GDM1 (cell line): ENCODE measurements at regions not wholly inside any gene's neighbourhood (a gene's known extent, or its start where the extent isn't known, plus 50 kb on each side); places are given as distances from the start of the nearest gene placed in this dataset.
"Not testable (repeated sequence)": the region's sequence is repeated elsewhere in the genome, so short reads cannot be mapped to it uniquely, and the experiment has no call there.

Source experiments
- DNase-seq: peaks from one replicate; lab custom pipeline; 2025; lab: John Stamatoyannopoulos, UW

DNA sequence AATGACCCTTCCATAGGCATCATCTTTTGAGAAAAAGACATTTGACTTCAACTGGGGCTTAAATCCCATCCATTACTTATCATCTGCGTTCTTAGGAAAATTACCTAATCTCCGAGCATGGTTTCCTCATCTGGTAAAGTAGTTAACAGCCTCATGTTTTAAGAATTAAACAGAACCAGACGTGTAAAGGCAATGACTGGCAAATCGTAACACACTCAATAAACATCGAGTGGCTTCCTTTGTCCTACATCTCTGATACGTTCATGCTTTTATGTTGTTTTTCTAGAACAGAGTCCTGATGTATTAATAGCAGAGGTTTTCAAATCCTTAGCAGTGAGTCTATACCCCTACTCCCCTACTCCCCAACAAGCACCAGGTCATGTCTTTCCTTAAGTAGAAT lies 189.7 kb upstream of the RGS6 start:
- DNase-seq, result no peak

DNA sequence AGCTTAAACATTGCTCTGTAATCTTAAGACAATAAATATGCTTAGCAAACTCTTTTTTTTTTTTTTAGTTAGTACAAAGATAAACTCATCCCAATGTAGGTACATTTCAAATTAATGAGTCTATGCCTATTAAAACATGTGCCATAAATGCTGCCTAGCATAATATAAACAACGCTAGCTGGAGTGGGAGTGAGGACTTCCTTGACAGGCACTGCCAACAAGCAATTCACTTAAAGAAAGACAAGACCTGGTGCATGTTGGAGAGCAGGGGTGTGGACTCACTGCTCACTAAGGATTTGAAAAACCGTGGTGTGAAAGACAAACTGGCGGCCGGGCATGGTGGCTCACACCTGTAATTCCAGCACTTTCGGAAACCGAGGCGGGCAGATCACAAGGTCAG lies 187.2 kb upstream of the RGS6 start:
- no peak for DNase-seq

DNA sequence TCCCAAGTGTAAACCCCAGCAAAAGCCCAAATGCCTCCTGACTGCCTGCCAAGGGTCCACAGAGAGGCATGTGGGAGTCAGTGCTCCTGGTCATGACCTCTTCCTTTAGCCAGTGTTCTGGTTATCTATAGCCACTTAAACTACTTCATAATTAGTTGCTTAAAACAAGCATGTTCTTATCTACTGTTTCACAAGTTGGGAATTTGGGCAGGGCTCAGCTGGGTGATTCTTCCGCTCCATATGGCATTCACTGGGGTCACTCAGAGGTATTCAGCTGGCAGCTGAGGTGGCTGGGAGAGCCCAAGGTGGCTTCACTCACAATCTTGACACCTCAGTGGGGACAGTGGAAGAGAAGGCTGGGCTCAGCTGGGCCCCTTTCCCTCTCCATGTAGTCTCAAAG lies 184.0 kb upstream of the RGS6 start:
- DNase-seq, result no peak

DNA sequence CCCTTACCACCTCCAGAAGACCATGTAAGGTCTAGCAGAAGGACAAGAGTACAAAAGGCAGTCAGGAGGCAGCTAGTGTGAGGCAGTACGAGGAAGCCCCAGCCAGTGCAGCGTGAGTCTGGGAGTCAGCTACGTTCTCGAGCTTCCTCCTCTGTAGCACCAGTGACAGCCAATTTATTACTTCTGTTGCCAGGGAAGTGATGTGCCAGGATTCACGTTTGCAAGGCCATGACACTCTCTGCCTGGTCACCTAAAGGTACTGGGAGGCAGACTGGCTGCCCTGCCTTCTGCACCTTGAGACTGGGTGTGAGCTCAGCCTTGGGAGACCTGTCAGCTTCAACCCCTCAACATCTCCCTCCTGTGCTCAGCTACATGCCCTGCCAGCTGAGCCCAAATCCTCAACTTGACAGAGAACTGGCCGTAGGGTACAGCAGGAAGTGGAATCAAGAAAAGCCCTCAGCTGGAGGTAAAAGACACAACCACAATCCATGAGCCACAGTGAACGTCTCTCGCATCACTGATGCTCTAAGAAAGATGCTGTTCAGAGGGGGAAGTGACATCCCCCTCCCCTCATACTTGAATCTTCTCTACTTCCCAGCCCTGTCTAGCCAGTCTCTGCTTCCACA lies 182.5 kb upstream of the RGS6 start:
- peak; percentile 10 for DNase-seq

DNA sequence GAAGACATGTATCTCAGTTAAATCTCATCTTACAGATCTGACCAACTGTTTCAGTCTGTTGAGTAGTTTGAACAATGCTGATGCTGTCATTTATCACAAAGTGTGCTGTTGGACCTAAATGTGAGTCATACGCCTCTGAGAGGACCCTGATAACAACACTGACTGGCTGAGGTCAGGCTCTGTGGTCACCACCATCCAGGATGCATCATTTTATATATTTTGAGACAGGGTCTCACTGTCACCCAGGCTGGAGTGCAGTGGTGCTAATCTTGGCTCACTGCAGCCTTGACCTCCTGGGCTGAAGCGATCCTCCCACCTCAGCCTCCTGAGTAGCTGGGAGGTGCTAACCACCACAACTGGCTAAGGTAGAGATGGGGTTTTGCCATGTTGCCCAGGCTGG lies 181.0 kb upstream of the RGS6 start:
- no peak for DNase-seq

DNA sequence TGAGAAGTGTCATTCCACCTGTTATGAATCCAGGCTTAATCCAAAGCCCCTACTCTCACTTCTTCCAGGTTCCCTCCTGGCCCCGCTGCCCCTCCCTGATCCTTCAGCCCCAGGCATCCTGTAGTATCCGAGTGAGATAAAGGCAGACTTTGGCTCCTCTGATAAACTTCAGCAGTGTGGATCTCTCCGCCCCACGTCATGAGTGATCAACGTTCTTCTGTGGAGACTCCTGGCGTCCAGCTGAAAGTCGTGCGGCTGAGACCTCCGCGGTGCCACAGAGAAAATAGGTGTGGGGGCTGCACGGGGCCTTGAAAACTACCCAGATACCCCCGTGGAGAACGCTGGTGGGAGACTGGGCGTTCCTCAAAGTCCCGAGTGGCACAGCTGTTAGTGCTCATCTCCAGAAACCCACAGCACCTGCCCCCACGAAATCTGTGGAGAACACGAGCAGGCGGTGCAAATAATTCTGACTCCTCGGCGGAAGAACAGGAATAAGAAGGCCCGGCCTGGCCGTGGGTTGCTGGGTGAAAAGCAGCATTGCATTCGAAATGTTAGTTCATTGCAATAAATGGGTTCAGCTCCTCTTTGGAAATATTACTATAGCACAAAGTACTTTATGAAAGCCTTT lies 180.0 kb upstream of the RGS6 start:
- DNase-seq, result no peak

DNA sequence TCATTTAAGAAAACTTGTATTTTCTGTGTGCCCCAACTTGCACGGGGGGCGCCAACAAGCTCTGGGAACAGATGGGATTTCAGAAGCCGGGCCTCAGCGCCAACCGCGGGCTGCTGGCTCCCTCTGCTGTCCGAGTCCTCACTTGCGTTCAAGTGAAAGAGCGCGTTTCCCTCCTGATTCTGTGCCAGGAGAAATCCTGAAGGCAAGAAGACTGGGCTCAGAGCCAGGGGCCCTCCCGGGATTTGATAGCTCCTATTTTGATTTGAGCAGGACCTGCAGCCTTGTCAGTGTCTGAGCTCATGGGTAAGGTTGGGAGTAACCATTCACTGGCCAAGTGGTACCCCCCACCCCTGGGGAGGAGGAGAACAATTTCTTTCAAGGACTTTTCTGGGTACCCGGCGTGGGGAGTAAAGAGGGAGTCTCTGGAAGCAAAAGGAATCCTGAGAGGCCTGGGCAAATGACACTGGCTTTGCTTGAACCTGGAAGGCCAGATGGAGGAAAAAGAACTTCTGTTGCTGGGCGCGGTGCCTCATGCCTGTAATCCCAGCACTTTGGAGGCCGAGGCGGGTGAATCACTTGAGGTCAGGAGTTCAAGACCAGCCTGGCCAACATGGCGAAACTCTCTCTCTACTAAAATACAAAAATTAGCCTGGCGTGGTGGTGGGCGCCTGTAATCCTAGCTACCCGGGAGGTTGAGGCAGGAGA lies 179.0 kb upstream of the RGS6 start:
- peak; percentile 17 for DNase-seq

DNA sequence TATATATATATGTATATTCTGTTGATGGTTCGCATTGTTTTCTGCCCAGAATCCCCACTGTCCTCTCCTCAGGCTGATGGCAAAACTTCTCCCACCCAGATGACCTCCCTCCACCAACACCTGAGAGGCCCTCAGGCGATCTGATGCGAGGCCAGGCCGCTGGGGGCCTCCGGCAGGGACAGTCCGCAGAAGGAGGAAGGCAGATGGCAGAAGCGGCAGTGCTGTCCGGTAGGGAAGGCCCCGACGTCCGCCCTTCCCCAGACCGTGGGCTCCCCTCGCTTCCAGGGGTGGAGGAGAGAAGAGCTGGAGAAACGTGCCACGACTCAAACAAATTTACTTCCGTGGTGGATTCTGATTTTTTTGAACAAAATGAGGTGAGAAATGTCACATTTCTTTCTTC lies 178.3 kb upstream of the RGS6 start:
- no peak for DNase-seq

DNA sequence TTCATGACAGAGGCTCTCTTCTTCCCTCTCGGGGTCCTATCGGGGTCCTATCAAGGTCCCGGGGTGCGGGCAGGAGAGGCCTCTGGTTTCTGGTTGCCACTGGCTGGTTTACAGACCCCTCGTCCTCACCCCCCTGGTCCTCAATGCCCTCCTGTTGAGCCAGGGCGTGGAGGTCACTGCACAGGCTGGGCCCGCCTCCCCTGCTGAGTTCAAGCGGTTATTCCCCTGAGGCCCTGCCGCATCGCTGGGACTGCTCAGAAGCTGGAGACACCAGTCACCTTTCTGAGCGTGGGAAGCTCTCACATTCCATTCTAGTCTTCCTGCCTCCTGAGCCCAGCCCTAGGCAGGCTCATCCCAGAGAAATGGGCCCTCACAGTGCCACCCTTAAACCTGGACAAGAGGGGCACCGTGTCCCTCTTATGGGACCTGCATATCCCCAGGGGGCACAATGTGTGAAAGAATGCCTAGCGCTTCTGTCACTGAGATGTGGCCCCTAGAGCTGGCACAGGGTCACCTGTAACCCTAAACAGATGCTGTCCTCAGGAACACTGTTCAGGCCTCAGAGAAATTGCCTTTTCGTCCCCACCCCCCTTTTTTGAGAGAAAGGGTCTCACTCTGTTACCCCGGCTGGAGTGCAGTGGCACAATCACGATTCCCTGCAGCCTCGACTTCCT lies 177.7 kb upstream of the RGS6 start:
- DNase-seq, result no peak

DNA sequence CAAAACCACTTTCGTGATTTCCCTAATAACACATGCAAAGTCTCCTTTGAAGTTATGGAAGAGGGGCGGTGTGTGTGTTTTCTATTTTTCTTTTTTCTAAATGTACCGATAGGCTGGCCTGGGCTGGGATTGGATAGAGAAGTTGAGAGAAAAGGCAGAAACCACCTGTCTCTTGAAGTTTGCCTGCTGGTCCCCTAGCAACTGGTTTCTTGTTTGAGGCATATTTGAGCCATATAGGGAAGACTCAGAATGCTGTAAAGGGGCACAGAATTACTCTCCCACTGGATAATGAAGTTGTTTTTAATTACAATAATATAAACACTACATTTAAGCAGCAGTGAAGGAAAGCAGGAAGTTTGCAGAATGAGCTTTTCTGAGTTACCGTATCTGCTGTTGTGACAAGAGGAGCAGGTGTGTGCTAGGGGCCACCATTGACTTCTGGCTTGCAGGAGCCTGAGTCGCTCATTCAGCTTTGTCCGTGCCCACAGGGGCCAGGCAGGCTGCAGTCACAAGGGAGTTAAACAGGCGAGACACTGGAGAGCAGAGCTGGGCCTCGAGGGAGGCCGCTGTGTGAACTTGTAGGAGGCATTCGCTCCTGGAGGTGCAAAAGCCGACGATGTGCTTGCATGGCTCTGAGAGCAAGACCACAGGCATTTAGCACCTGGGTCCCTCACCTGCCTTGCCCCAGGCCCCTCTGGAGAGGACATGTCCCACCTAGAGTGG lies 173.8 kb upstream of the RGS6 start:
- no peak for DNase-seq

DNA sequence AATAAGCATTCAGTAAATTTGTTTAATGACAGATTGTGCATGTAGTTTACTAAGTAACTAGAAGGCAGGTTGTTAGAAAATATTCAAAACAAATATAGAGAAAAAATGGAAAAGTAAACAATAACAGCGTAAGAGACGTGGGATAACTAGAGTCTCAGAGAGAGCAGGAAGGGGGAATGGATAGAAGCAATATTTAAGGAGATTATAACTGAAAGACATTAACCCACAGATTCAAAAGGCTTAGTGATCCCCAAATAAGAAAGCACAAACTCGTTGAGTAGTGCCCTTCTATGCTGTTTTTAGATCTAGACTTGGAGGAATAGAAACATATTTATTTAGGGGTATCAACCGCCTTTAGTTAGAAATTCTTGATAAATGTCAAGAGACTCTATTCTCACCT lies 169.7 kb upstream of the RGS6 start:
- DNase-seq, result no peak

DNA sequence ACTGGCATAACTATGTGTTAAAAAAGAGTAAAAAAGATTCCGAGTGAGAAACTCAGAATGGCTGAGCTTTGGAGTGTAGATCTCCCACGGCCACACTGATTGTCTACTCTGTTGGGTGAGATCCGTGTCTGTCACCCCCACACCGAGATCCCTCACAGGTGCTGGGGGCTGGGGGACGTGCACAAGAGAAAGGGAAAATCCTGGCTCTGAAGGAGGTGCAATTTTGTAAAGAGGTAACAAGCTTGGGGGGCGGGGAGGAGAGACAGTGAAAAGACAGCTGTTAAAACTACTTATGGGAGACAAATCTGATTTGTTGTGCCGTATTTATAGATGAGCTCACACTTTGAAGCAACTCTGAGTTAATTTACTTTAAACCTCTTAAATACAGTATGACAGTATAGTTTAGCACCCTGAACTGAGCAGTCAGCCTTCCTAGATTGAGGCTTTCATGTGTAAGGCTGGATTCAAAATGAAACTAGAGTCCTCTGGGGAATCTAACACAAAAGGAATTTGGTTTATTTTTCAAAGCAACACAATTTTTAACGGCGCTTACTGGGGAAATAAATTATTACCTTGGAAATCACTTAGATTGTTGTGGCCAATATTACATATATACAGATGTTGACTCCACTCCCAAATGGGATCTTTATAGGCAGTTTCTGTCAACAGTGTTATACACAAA lies 167.4 kb upstream of the RGS6 start:
- DNase-seq, result no peak

DNA sequence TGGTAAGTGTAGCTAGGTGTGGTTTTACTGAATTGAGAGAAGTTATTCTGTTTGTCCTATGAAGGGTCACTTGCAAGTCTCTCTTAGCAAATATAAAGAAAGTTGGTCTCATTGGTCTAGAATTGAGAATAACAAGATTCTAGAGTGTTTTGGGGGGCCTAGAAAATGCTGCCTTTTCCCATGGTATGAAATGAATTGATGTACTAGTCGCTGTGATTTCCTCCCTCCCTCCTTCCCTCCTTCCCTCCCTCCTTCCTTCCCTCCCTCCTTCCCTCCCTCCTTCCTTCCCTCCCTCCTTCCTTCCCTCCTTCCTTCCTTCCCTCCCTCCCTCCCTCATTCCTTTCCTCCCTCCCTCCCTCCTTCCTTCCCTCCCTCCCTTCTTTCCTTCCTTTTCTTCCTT lies 166.7 kb upstream of the RGS6 start:
- DNase-seq, result no peak

DNA sequence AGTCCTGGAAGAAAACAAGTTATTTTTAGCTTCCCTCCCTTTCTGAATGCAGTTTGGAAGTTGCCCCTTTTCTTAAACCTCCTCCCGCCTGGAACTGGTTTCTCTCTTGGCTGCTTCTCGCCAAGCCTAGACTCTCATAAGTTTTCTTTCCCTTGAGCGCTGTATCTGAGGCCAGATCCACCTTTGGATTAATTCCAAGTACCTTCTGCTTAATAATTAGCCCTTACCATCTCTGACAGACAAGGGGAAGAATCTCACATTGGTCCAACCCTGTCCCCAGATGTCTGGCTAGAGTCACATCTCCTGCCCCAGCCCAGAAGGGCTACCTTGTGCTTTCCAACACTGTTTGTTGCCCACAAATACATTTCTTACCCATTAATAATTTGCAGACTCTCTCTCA lies 161.8 kb upstream of the RGS6 start:
- DNase-seq, result no peak

DNA sequence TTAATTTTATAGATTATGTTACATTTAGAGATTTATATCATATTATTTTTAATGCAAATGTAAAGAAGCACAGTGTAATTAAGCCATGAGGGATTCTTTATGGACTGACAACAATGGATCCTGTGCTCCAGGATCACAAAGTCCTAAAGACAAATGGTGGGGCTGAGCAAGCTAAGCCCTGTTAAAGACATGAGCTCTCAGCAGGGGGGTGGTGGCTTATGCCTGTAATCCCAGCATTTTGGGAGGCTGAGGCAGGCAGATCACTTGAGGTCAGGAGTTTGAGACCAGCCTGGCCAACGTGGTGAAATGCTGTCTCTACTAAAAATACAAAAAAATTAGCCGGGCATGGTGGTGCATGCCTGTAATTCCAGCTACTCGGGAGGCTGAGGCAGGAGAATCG lies 160.8 kb upstream of the RGS6 start:
- not testable (repeated sequence) for DNase-seq

DNA sequence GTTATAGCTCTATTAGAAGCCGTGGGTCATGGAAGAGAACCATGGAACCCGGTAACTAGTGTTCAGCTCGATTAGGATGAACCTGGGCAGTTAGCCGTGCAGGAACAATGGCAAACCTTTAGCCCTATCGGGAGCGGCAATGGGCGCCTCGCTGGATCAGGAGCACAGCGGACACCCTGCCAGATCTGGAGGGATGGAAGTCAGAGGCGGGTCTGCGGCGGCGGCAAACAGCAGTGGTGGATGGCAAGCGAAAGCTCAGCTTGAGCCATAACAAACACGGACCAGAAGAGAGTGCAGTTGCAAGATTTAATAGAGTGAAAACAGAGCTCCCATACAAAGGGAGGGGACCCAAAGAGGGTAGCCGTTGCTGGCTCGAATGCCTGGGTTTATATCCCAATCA lies 160.2 kb upstream of the RGS6 start:
- DNase-seq, result not testable (repeated sequence)

DNA sequence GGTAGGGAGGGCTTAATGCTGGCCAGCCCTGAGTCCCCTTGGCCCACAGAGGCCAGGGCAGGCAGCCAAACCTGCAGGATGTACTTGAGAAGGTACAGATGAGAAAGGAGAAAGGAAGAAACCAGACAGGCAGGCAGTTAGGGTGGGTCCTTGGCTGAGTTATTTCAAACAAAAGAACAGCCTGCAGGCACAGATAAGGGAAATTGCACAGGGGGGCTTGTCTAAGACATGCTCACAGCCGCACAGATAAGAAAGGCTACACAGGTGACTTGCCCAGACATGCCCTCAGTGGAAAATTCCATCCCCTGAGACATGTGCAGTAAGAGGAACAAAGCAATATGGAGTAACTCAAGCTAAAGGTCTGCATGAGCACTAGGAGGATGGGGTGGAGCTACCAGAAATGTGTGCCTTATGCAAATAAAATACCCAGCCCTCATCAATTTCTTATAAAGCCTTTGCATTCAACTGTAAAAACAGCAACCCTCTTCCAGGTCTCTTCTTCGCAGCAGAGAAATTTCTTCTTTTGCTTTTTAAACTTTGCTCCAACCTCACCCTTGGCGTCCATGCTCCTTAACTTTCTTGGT lies 158.2 kb upstream of the RGS6 start:
- DNase-seq, result no peak

DNA sequence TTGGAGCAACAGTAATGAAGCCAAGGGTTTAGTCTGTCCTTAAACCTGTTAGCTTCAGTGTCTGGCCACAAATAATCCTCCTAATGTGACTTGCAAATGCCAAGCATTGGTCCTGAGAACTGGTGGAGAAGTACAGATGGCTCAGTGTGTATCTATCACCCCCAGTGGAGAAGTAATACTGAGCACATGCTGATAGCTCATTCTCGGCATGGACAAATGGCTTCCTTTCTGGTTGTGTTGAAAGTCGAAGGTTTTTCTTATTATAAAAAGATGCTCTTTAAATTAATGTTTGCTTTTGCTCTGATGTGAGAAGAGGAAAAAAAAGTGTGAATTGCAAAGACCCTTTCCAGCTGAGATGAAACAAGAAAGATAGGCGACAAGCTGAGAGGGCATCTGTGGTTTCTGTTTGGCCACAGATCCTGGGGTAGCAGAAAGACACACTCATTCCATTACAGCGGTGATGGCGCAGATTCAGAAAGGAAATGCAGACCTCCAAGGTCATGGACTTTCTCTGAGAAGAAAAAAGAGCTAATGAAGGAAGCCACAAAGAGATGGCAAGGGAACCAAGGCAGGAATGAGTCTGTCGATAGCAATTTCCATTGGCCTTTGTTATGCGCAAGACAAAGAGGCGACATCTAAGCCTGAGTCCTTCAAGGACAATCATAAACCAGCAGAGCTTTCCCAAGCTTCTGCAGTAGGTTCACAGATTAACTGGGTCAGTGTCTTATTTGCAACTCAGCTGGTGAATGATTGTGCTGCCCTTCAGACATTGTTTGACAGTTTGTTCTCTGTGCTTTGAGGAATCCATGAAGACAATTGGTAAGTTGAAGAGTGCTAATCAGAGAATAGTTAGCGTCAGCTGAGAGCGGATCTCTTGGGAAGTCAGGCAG lies 155.5 kb upstream of the RGS6 start:
- DNase-seq, result no peak

DNA sequence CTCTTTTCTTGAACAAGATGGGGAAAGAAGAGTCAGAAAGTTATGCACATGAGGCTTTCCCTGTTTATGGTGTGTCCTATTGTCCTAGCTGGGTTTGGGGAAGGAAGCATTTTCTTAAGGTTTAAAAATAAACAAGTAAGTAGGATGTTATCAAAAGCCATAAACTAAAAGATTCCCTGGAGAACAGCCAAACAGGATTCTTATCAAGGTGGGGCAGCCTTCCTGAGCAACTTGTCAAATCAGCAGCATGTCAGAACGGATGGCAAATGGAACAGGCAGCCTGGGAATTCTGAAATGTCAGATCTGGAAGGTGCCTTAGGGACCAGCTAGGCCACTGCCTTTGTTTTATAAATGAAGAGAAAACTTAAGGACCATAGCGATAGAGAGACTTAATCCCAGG lies 152.2 kb upstream of the RGS6 start:
- no peak for DNase-seq

DNA sequence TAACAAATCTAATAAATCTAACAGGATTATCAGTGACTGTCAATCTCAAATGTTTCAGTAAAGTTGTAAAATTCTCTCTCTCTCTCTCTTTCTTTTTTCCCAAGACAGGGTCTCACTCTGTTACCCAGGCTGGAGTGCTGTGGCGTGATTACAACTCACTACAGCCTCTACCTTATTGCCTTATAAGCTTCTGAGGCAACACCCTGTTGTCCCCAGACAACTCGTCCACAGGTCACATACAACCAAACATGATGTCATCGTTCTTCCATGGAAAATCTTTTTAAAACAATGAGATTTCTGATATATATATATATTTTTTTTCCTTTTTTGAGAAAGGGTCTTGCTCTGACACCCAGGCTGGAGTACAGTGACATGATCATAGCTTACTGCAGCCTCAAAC lies 151.4 kb upstream of the RGS6 start:
- DNase-seq, result no peak
